Endothelial cell of umbilical vein (primary cell): ENCODE measurements at regions not wholly inside any gene's neighbourhood (a gene's known extent, or its start where the extent isn't known, plus 50 kb on each side); places are given as distances from the start of the nearest gene placed in this dataset.

ENCODE experiments used
- CTCF ChIP-seq, 2 donors: IDR thresholded peaks; 1 replicate in 1 of 2; 2 replicates in 1 of 2; pipeline ENCODE4 v1.5.1; 2011; ENCODE audit warnings: low read length in 2 of 2, mild to moderate bottlenecking in 2 of 2, moderate library complexity in 2 of 2, control low read depth in 1 of 2, inconsistent platforms in 1 of 2, low read depth in 1 of 2; ENCODE audit not compliant: insufficient read depth in 1 of 2; ENCODE audit errors: extremely low read depth in 1 of 2
- GATA2 ChIP-seq: IDR thresholded peaks from 2 replicates; pipeline ENCODE4 v1.7.0; 2011; ENCODE audit warnings: low read depth, mild to moderate bottlenecking, moderate library complexity, mixed read lengths, low read length; ENCODE audit not compliant: insufficient read length, insufficient read depth
- JUN ChIP-seq: IDR thresholded peaks from 2 replicates; pipeline ENCODE4 v1.6.1; 2011; ENCODE audit warnings: borderline replicate concordance, low read depth; ENCODE audit not compliant: insufficient read length, insufficient read depth
- MYC ChIP-seq: IDR thresholded peaks from one replicate; pipeline ENCODE4 v1.6.1; 2011; ENCODE audit warnings: mild to moderate bottlenecking, low read depth, low read length
- POLR2AphosphoS5 ChIP-seq: IDR thresholded peaks from 2 replicates; pipeline ENCODE4 v1.6.1; 2012; ENCODE audit warnings: low read depth, mild to moderate bottlenecking, control low read depth, low read length, moderate library complexity; ENCODE audit not compliant: insufficient read depth

GRCh38 chr3:55202326-55202725 is 274.5 kb upstream of the LRTM1 start:
- no peak for TF ChIP-seq MYC
- no peak for TF ChIP-seq POLR2AphosphoS5
- TF ChIP-seq GATA2, result no peak
- TF ChIP-seq JUN, result no peak
- no peak for TF ChIP-seq CTCF (IDR thresholded peaks at IDR 0.05; ENCODE audit: extremely low read depth in 1 of 2, insufficient read depth in 1 of 2, low read depth in 1 of 2, low read length in 2 of 2)
